ENCODE measurements at regions not wholly inside any gene's neighbourhood (a gene's known extent, or its start where the extent isn't known, plus 50 kb on each side); places are given as distances from the start of the nearest gene placed in this dataset.

GRCh38 chr5:84779186-84779585, 394.5 kb upstream of the EDIL3 start:
- no peak for TF ChIP-seq EZH2 (IDR thresholded peaks at IDR 0.05; ENCODE audit: borderline replicate concordance, low read depth, low read length, severe bottlenecking)
- TF ChIP-seq CTCF (IDR thresholded peaks at IDR 0.05; ENCODE audit: borderline replicate concordance, extremely low read depth, low read length, poor library complexity, severe bottlenecking) = no peak

All from DND-41 (cell line).